HEK293 (cell line): ENCODE measurements at regions not wholly inside any gene's neighbourhood (a gene's known extent, or its start where the extent isn't known, plus 50 kb on each side); places are given as distances from the start of the nearest gene placed in this dataset.

ENCODE experiments used
- CTCF ChIA-PET: fragments of 350-600 bp; formaldehyde crosslinking; extraction: SDS; loops from one replicate; lab custom pipeline; 2021; ENCODE audit warnings: antibody characterized with exemption; lab: Yijun Ruan, JAX
- POLR2A ChIA-PET: fragments of 300-600 bp; formaldehyde crosslinking; extraction: SDS; loops from one replicate; lab custom pipeline; 2020; ENCODE audit warnings: antibody characterized with exemption, inconsistent platforms; lab: Yijun Ruan, JAX
- H3K27ac ChIP-seq: fragments of 200-500 bp; sonication (Bioruptor generic); 2 replicates; pipeline ENCODE4 v1.5.1; 2014; ENCODE audit warnings: low read depth, low read length, control low read depth, inconsistent platforms; ENCODE audit errors: extremely low read depth
- H3K36me3 ChIP-seq, 2 experiments: fragments of 200-500 bp in 1 of 2; sonication (Bioruptor generic) in 1 of 2; 1 replicate in 1 of 2; 2 replicates in 1 of 2; pipeline ENCODE4 v1.5.1; 2014 to 2017; ENCODE audit warnings: inconsistent platforms in 2 of 2, low read length in 2 of 2; ENCODE audit not compliant: control insufficient read depth in 2 of 2, insufficient read depth in 1 of 2
- H3K4me1 ChIP-seq: fragments of 200-500 bp; sonication (Bioruptor generic); 2 replicates; pipeline ENCODE4 v1.5.1; 2014; ENCODE audit warnings: mild to moderate bottlenecking, low read length, inconsistent platforms; ENCODE audit not compliant: control insufficient read depth, insufficient read depth
- H3K4me3 ChIP-seq: 2 replicates; pipeline ENCODE4 v1.5.1; 2011; ENCODE audit warnings: low read depth, mild to moderate bottlenecking, control low read depth, low read length, moderate library complexity
- H3K9me3 ChIP-seq: fragments of 200-500 bp; sonication (Bioruptor generic); 2 replicates; pipeline ENCODE4 v1.5.1; 2014; ENCODE audit warnings: low read depth, low read length, inconsistent platforms; ENCODE audit not compliant: control insufficient read depth, insufficient read depth
- GFI1B ChIP-seq: fragments of 450-650 bp; formaldehyde crosslinking; IDR thresholded peaks from 2 replicates; pipeline ENCODE4 v1.5.1; 2016; ENCODE audit warnings: missing biosample characterization, missing genetic modification characterization
- GLI2 ChIP-seq: fragments of 450-650 bp; formaldehyde crosslinking; IDR thresholded peaks from 2 replicates; pipeline ENCODE4; 2017; ENCODE audit warnings: missing biosample characterization, missing genetic modification characterization, low read depth, borderline replicate concordance
- KLF8 ChIP-seq: fragments of 450-650 bp; formaldehyde crosslinking; IDR thresholded peaks from 2 replicates; pipeline ENCODE4 v1.5.1; 2016; ENCODE audit warnings: missing biosample characterization, missing genetic modification characterization
- OSR2 ChIP-seq: fragments of 450-650 bp; formaldehyde crosslinking; IDR thresholded peaks from 2 replicates; pipeline ENCODE4 v1.5.1; 2016; ENCODE audit warnings: missing biosample characterization, missing genetic modification characterization
- SCRT2 ChIP-seq: fragments of 450-650 bp; formaldehyde crosslinking; IDR thresholded peaks from 2 replicates; pipeline ENCODE4 v1.5.1; 2016; ENCODE audit warnings: missing biosample characterization, missing genetic modification characterization
- ZFP37 ChIP-seq: fragments of 450-650 bp; formaldehyde crosslinking; IDR thresholded peaks from 2 replicates; pipeline ENCODE4 v1.5.1; 2016; ENCODE audit warnings: missing biosample characterization, missing genetic modification characterization
- ZFP41 ChIP-seq: fragments of 450-650 bp; formaldehyde crosslinking; IDR thresholded peaks from 2 replicates; pipeline ENCODE4 v1.5.1; 2016; ENCODE audit warnings: missing biosample characterization, missing genetic modification characterization, borderline replicate concordance
- ZIC2 ChIP-seq: fragments of 450-650 bp; formaldehyde crosslinking; IDR thresholded peaks from 2 replicates; pipeline ENCODE4 v1.5.1; 2016; ENCODE audit warnings: missing biosample characterization, missing genetic modification characterization
- ZNF132 ChIP-seq: fragments of 450-650 bp; formaldehyde crosslinking; IDR thresholded peaks from 2 replicates; pipeline ENCODE4 v1.5.1; 2017; ENCODE audit warnings: missing biosample characterization, missing genetic modification characterization, borderline replicate concordance
- ZNF133 ChIP-seq: fragments of 450-650 bp; formaldehyde crosslinking; IDR thresholded peaks from 2 replicates; pipeline ENCODE4 v1.5.1; 2016; ENCODE audit warnings: missing biosample characterization, missing genetic modification characterization
- ZNF324 ChIP-seq: fragments of 450-650 bp; formaldehyde crosslinking; IDR thresholded peaks from 2 replicates; pipeline ENCODE4 v1.5.1; 2016; ENCODE audit warnings: missing biosample characterization, missing genetic modification characterization
- ZNF354C ChIP-seq: fragments of 450-650 bp; formaldehyde crosslinking; IDR thresholded peaks from 2 replicates; pipeline ENCODE4 v1.5.1; 2016; ENCODE audit warnings: missing biosample characterization, missing genetic modification characterization, low read depth, borderline replicate concordance
- ZNF571 ChIP-seq: fragments of 450-650 bp; formaldehyde crosslinking; IDR thresholded peaks from 2 replicates; pipeline ENCODE4 v1.5.0; 2017; ENCODE audit warnings: missing biosample characterization, missing genetic modification characterization
- ZNF585B ChIP-seq: fragments of 450-650 bp; formaldehyde crosslinking; IDR thresholded peaks from 2 replicates; pipeline ENCODE4 v1.5.1; 2016; ENCODE audit warnings: missing biosample characterization, missing genetic modification characterization
- ZNF610 ChIP-seq: fragments of 450-650 bp; formaldehyde crosslinking; IDR thresholded peaks from 2 replicates; pipeline ENCODE4 v1.5.1; 2016; ENCODE audit warnings: missing biosample characterization, missing genetic modification characterization, borderline replicate concordance
- ZNF626 ChIP-seq: fragments of 450-650 bp; sonication (Bioruptor Pico); formaldehyde crosslinking; IDR thresholded peaks from 2 replicates; pipeline ENCODE4 v1.5.1; 2018; ENCODE audit warnings: missing biosample characterization, missing genetic modification characterization, inconsistent platforms
- ZSCAN16 ChIP-seq: fragments of 450-650 bp; formaldehyde crosslinking; IDR thresholded peaks from 2 replicates; pipeline ENCODE4 v1.5.1; 2016; ENCODE audit warnings: missing biosample characterization, missing genetic modification characterization
- ZSCAN30 ChIP-seq: fragments of 450-650 bp; IDR thresholded peaks from 2 replicates; pipeline ENCODE4 v1.5.1; 2018; ENCODE audit warnings: missing biosample characterization, mild to moderate bottlenecking, missing genetic modification characterization, moderate library complexity
- TF ChIP-seq, protein P1 (sequence below): fragments of 450-650 bp; IDR thresholded peaks from 2 replicates; pipeline ENCODE4 v1.5.1; 2018; ENCODE audit warnings: missing biosample characterization, missing genetic modification characterization
- TF ChIP-seq, protein P2 (sequence below): fragments of 450-650 bp; formaldehyde crosslinking; IDR thresholded peaks from 2 replicates; pipeline ENCODE4 v1.5.1; 2016; ENCODE audit warnings: missing biosample characterization, missing genetic modification characterization
- TF ChIP-seq, protein P3 (sequence below): fragments of 450-650 bp; formaldehyde crosslinking; conservative IDR thresholded peaks from 2 replicates; pipeline ENCODE4 v1.5.1; 2016; ENCODE audit warnings: low read depth, missing biosample characterization, missing genetic modification characterization

DNA sequence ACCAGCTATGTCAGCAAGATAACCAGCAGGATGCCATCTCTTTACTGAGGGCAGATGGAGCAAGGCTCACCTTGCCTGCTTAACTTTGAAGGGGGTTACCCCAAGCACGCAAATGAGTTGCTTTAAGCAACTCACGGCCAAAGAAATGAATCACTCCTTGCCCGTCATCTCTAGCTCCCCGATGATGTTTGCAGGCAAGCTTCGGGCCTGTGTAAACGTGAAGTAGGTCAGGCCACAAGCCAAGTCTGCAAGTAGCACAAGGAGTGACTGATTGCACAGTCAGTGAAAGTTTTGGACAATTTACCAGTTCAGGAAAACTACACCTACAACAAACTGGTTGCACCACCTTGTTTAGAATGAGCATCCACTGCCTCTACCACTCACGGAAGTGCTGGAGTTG, 699.7 kb upstream of the TBX3 start:
- ChIA-PET CTCF (no interaction called here), POLR2A (no interaction called here)
- H3K4me3 ChIP-seq: no peak overlapping the region
- no peaks in the 10 kb centered on the region for H3K4me1 ChIP-seq
- no peak for TF ChIP-seq KLF8
- no peak overlapping the region for H3K27ac ChIP-seq
- H3K9me3 ChIP-seq: no peaks in the 10 kb centered on the region
- H3K36me3 ChIP-seq: no peaks in the 10 kb centered on the region

- CTCF ChIA-PET: interaction anchor here (0.8 kb wide), 1 partner anchor 68 kb away, joined by 3 read pairs; no protein-coding TSS in a partner anchor
- Histone ChIP-seq H3K4me1 (no peaks in the 10 kb centered on the region), H3K9me3 (no peaks in the 10 kb centered on the region), H3K27ac (no peak overlapping the region), H3K36me3 (no peaks in the 10 kb centered on the region), H3K4me3 (no peak overlapping the region)
- POLR2A ChIA-PET: interaction anchor here (0.7 kb wide), 1 partner anchor 11 kb away, joined by 3 read pairs; no protein-coding TSS in a partner anchor
- TF ChIP-seq ZNF132 (tag by site-specific recombination): no peak
- TF ChIP-seq ZNF626: no peak
- TF ChIP-seq SCRT2: no peak
- no peak for TF ChIP-seq ZNF324 (tag by site-specific recombination)
- TF ChIP-seq ZSCAN16: no peak
- no peak for TF ChIP-seq ZNF585B (tag by site-specific recombination)
- TF ChIP-seq ZSCAN30: no peak
- TF ChIP-seq, protein P1, sequence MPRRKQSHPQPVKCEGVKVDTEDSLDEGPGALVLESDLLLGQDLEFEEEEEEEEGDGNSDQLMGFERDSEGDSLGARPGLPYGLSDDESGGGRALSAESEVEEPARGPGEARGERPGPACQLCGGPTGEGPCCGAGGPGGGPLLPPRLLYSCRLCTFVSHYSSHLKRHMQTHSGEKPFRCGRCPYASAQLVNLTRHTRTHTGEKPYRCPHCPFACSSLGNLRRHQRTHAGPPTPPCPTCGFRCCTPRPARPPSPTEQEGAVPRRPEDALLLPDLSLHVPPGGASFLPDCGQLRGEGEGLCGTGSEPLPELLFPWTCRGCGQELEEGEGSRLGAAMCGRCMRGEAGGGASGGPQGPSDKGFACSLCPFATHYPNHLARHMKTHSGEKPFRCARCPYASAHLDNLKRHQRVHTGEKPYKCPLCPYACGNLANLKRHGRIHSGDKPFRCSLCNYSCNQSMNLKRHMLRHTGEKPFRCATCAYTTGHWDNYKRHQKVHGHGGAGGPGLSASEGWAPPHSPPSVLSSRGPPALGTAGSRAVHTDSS (tag by site-specific recombination): no peak
Measured at GRCh38 chr12:115382681-115383080, 698.7 kb upstream of the TBX3 start.

GRCh38 chr12:115380546-115381120, 696.7 kb upstream of the TBX3 start:
- ChIA-PET CTCF (interaction anchor here (0.7 kb wide), 1 partner anchor 18 kb away, joined by 4 read pairs; no protein-coding TSS in a partner anchor), POLR2A (interaction anchor here (0.6 kb wide), 1 partner anchor 468 kb away, joined by 6 read pairs; no protein-coding TSS in a partner anchor)
- Histone ChIP-seq H3K36me3 (no peaks in the 10 kb centered on the region), H3K4me1 (no peaks in the 10 kb centered on the region), H3K27ac (no peak overlapping the region), H3K4me3 (no peak overlapping the region), H3K9me3 (no peaks in the 10 kb centered on the region)
- TF ChIP-seq GLI2 (tag by site-specific recombination) (no peak), OSR2 (no peak), GFI1B (tag by site-specific recombination) (no peak), ZNF354C (no peak), ZNF610 (no peak), ZIC2 (tag by site-specific recombination) (no peak), ZFP37 (tag by site-specific recombination) (no peak), ZNF133 (tag by site-specific recombination) (no peak), ZFP41 (tag by site-specific recombination) (no peak), ZNF571 (no peak)
- TF ChIP-seq, protein P2, sequence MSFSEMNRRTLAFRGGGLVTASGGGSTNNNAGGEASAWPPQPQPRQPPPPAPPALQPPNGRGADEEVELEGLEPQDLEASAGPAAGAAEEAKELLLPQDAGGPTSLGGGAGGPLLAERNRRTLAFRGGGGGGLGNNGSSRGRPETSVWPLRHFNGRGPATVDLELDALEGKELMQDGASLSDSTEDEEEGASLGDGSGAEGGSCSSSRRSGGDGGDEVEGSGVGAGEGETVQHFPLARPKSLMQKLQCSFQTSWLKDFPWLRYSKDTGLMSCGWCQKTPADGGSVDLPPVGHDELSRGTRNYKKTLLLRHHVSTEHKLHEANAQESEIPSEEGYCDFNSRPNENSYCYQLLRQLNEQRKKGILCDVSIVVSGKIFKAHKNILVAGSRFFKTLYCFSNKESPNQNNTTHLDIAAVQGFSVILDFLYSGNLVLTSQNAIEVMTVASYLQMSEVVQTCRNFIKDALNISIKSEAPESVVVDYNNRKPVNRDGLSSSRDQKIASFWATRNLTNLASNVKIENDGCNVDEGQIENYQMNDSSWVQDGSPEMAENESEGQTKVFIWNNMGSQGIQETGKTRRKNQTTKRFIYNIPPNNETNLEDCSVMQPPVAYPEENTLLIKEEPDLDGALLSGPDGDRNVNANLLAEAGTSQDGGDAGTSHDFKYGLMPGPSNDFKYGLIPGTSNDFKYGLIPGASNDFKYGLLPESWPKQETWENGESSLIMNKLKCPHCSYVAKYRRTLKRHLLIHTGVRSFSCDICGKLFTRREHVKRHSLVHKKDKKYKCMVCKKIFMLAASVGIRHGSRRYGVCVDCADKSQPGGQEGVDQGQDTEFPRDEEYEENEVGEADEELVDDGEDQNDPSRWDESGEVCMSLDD: no peak
- TF ChIP-seq, protein P3, sequence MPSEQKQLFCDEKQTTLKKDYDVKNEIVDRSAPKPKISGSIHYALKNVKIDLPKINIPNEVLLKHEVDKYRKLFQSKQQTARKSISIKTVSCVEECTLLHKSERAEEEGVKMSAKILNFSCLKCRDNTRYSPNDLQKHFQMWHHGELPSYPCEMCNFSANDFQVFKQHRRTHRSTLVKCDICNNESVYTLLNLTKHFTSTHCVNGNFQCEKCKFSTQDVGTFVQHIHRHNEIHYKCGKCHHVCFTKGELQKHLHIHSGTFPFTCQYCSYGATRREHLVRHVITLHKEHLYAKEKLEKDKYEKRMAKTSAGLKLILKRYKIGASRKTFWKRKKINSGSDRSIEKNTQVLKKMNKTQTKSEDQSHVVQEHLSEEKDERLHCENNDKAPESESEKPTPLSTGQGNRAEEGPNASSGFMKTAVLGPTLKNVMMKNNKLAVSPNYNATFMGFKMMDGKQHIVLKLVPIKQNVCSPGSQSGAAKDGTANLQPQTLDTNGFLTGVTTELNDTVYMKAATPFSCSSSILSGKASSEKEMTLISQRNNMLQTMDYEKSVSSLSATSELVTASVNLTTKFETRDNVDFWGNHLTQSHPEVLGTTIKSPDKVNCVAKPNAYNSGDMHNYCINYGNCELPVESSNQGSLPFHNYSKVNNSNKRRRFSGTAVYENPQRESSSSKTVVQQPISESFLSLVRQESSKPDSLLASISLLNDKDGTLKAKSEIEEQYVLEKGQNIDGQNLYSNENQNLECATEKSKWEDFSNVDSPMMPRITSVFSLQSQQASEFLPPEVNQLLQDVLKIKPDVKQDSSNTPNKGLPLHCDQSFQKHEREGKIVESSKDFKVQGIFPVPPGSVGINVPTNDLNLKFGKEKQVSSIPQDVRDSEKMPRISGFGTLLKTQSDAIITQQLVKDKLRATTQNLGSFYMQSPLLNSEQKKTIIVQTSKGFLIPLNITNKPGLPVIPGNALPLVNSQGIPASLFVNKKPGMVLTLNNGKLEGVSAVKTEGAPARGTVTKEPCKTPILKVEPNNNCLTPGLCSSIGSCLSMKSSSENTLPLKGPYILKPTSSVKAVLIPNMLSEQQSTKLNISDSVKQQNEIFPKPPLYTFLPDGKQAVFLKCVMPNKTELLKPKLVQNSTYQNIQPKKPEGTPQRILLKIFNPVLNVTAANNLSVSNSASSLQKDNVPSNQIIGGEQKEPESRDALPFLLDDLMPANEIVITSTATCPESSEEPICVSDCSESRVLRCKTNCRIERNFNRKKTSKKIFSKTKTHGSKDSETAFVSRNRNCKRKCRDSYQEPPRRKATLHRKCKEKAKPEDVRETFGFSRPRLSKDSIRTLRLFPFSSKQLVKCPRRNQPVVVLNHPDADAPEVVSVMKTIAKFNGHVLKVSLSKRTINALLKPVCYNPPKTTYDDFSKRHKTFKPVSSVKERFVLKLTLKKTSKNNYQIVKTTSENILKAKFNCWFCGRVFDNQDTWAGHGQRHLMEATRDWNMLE (tag by site-specific recombination): no peak
- TF ChIP-seq, protein P1 (tag by site-specific recombination): no peak
